ENCODE measurements at regions not wholly inside any gene's neighbourhood (a gene's known extent, or its start where the extent isn't known, plus 50 kb on each side); places are given as distances from the start of the nearest gene placed in this dataset.
"Not testable (repeated sequence)": the region's sequence is repeated elsewhere in the genome, so short reads cannot be mapped to it uniquely, and the experiment has no call there.

DNA sequence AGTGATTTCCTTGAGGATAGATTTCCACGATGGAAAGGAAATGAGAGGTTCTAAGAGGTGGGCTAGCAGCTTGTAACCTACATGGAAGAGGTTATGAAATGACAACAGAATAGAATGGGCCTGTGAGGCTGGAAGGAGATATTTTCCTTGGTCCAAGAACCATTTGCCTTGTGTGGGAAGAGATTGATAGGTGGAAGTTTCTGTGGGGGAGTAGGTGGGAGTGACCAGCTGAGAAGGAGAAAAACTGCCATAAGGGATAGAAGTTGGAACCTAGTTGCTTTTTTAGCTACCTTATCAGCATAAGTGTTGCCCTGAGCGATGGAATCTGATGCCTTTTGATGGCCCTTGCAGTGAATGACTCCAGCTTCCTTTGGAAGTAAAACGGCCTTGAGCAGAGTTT is 60.4 kb upstream of the NAA35 start:
- DNase-seq (ENCODE audit: low read depth in 2 of 2): not testable (repeated sequence)

DNA sequence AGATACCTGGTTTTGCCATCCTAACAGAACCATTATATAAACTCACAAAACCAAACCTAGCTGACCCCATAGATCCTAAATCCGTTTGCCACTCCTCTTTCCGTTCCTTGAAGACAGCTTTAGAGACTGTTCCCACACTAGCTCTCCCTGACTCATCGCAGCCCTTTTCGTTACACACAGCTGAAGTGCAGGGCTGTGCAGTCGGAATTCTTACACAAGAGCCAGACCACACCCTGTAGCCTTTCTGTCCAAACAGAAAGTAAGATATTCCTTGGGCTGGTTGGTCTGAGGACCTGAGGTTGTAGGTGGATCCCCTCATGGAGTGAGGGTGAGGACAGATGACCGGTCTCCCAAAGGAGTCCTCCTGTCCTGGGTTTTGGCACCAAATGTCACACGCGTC is 56.7 kb upstream of the NAA35 start:
- DNase-seq (ENCODE audit: low read depth in 2 of 2): no peak

DNA sequence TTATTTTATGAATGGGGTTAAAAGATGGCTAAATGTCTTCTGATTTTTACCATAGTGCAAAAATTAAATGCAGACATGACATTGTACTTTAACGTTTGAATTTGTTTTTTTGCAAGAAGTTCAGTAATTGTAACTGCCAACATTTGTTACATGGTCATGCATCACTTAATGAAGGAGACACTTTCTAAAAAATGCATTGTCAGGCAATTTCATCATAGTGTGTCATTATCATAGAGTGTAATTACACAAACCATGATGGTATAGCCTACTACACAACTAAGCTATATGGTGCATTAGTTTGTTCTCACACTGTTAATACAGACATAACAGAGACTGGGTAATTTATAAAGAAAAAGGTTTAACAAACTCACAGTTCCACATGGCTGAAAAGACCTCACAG is 50.0 kb upstream of the NAA35 start:
- DNase-seq (ENCODE audit: low read depth in 2 of 2): no peak
